ENCODE measurements at regions not wholly inside any gene's neighbourhood (a gene's known extent, or its start where the extent isn't known, plus 50 kb on each side); places are given as distances from the start of the nearest gene placed in this dataset.
A peak's percentile ranks its signal among the peaks of the same experiment; 100 is the strongest.
"Not testable (repeated sequence)": the region's sequence is repeated elsewhere in the genome, so short reads cannot be mapped to it uniquely, and the experiment has no call there.

DNA sequence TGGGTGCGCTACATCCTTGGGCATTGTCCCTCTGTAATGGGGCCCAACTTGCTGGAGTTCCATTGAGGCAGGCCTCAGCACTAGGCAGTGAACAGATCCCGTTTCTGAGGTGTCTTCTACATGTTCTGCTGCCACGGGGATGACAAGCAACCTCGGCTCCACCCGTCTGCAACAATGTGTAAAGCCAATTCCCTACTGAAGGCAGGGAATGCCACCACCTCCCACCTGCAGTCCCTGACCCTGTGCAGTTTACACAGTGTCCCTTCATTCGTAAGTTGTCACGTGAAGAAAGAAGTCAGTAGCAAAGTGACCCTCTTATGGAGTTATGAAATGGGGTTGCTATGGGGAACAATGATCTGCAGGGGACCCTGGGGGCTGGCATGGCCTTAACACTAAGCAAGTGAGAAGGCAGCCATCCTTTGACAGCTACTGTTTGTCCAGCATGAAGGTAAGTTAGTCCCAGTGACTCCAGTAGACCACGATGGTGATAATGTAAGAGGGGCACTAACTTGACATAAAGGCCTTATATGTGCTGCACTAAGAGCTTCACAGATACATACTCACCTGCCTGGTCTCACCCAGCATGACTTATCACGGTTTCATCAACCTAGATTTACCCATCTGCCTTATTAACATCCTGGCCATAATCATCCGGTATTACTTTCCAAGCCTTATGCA is 130.6 kb upstream of the ZSWIM2 start:
- in situ Hi-C loops (cut with HindIII; ENCODE audit: low pct_unique_long_range_greater_than_20kb, low sequenced_read_pairs) = no loop called here
- no peak for DNase-seq (ENCODE audit: low read depth)

DNA sequence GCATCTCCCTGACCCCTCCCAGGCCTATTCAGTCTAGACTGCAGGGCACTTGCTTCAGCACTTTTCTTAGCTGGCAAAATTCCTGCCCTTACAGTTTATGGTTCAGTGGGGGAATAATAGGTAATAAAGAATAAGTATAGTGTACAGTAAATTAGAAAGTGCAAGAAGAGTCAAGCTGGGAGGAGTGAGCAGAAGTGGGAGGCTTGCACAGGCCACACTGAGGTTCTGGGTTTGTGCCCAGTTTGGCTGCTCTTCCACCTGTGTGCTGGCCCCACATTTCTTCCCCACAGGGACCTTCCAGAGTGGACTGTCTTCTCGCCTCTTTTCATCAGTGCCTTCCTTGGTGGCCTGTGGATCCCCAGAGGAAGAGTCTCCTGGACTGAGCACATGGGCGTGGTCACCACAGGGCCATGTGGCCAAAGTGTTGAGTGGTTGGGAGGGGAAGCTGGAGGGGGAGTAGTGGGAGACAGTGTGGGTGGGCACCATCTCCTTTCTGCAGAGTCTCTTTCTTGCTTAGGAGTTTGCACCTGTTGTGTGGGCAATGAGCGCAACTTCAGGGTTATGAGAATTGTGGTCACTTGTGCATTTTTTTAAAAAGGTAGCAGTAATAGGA is 128.6 kb upstream of the ZSWIM2 start:
- no peak for DNase-seq (ENCODE audit: low read depth)
- in situ Hi-C loops (cut with HindIII; ENCODE audit: low pct_unique_long_range_greater_than_20kb, low sequenced_read_pairs) = no loop called here

DNA sequence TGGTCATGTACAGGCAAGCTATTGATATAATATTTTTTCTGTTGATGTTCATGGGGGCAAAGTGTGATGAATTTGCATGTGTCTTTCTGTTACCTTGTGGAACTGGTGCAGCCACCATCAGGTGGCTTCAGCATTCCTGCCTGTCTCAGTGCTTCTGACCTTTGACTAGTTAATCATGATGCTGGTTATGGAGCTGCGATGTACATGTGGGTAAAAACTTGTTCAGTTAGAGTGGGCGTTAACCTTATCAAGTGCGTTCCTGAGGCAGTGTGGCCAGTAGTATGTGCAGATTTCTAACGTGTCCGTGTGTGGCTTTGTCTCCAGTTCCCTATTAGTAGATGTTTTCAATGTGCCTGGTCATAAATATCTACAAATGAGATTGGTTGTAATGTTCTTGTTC is 127.4 kb upstream of the ZSWIM2 start:
- in situ Hi-C loops (cut with HindIII; ENCODE audit: low pct_unique_long_range_greater_than_20kb, low sequenced_read_pairs) = no loop called here
- DNase-seq (ENCODE audit: low read depth) = no peak

DNA sequence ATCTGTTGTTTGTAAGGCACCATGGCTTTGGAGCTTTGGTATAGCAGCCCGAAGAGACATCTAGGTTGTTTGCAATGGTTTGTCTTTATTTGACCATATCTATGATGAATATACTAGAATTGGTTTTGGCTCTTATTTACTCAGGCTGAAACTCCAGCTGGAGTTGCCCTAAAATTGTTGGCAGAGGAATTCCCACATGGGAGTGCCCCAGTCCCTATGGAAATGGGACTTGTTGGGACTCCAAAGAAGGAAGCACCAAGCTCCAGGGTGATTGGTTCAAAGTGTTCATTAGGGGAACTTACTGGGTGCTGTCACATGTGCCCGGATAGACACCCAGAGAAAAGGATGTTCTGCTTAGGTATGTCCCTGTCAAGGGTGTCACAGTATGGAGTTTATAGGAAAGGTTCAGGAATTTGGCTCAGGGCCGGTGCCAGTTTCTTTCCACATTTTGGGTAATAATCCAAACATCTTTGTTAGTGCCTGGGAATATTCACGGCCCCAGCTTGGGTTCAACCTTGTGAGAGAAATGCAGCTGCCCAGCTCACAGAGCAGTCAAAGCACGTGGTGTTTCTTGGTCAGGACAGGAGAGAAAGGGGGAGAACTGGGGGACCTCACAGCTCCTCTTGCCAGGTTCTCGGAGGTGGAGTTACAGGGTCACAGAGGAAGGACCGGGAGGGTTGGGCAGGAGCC is 123.5 kb upstream of the ZSWIM2 start:
- in situ Hi-C loops (cut with HindIII; ENCODE audit: low pct_unique_long_range_greater_than_20kb, low sequenced_read_pairs) = no loop called here

DNA sequence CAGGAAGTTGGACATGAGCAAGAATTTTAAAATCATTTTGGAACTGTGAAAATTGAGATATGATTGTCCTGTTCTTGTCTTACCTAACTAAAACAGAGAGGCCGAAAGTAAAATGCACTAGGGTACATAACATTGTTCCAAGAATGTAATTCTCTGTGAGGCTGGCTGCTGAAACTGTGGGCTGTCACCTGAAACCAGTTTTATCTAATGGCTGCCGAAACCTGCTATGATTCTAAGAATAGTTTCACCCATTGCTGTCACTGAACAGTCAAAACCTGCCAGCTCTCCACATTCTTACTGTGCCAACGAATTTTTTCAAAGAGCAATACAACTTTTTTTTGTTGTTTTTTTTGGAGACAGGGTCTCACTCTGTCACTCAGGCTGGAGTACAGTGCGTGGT is 119.3 kb upstream of the ZSWIM2 start:
- in situ Hi-C loops (cut with HindIII; ENCODE audit: low pct_unique_long_range_greater_than_20kb, low sequenced_read_pairs) = no loop called here
- DNase-seq (ENCODE audit: low read depth) = no peak

More for the DNA sequence above, 123.5 kb upstream of the ZSWIM2 start:
- no peak for DNase-seq (ENCODE audit: low read depth)

DNA sequence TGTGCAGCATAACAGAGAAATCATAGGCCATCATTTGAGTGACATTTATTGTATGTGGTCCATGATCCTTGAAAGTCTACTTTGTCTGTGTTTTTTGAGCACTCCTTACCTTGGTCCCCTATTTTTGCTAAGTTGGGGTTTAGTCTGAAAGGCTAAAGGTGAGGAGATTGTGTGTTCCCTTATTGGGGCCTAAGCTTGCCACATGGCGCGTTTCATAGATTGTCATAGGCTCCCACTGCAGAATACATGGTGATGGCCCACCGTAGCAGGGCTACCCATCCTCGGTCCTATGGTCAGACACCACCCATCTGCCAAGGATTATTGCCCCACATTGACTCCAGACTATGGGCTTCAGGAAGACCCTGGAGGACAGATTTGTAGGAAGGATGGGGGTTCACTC is 117.0 kb upstream of the ZSWIM2 start:
- DNase-seq (ENCODE audit: low read depth) = no peak
- in situ Hi-C loops (cut with HindIII; ENCODE audit: low pct_unique_long_range_greater_than_20kb, low sequenced_read_pairs) = no loop called here

DNA sequence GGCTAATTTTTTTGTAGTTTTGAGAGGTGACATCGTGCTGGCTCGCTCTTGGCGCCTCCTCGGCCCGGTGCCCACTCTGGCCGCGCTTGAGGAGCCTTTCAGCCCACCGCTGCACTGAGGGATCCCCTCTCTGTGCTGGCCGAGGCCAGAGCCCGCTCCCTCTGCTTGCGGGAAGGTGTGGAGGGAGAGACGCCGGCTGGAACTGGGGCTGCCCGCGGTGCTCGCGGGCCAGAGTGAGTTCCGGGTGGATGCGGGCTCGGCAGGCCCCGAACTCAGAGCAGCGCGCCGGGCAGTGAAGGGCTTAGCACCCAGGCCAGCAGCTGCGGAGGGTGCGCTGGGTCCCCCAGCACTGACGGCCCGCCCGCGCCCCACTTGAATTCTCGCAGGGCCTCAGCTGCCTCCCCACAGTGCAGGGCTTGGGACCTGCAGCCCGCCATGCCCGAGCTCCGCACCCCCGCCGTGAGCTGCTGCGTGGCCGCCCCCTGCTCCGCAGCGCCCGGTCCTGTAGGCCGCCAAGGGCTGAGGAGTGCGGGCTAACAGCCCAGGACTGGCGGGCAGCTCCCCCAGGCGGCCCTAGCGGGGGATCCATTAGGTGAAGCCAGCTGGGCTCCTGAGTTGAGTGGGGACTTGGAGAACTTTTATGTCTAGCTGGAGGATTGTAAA is 113.2 kb upstream of the ZSWIM2 start:
- in situ Hi-C loops (cut with HindIII; ENCODE audit: low pct_unique_long_range_greater_than_20kb, low sequenced_read_pairs) = no loop called here

DNA sequence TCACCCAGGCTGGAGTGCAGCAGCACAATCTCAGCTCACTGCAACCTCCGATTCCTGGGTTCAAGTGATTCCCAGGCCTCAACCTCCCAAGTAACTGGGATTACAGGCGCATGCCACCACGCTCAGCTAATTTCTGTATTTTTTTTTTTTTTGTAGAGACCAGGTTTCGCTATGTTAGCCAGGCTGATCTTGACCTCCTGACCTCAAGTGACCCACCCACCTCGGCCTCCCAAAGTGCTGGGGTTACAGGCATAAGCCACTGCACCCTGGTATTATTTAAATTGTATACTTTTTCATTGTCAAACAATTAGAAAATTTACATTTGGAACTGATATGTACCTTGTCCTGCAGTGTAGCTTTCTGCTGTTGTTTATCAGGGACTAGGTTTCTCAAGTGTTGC is 111.3 kb upstream of the ZSWIM2 start:
- in situ Hi-C loops (cut with HindIII; ENCODE audit: low pct_unique_long_range_greater_than_20kb, low sequenced_read_pairs); DNase-seq (ENCODE audit: low read depth): not testable (repeated sequence)

More for the DNA sequence above, 113.2 kb upstream of the ZSWIM2 start:
- DNase-seq (ENCODE audit: low read depth) = no peak

DNA sequence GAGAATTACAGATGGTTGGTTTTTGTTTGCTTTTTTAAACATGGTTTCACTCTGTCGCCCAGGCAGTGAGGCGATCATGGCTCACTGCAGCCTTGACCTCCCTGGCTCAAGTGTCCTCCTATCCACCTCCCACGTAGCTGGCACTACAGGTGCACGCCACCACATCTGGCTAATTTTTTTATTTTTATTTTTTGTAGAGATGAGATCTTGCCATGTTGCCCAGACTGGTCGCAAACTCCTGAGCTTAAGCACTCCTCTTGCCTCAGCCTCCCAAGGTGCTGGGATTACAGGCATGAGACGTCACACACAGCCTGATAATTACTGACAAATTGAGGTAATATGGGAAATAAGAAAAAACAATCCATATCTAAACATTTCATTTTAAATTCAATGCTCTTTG is 110.5 kb upstream of the ZSWIM2 start:
- in situ Hi-C loops (cut with HindIII; ENCODE audit: low pct_unique_long_range_greater_than_20kb, low sequenced_read_pairs) = no loop called here
- no peak for DNase-seq (ENCODE audit: low read depth)

DNA sequence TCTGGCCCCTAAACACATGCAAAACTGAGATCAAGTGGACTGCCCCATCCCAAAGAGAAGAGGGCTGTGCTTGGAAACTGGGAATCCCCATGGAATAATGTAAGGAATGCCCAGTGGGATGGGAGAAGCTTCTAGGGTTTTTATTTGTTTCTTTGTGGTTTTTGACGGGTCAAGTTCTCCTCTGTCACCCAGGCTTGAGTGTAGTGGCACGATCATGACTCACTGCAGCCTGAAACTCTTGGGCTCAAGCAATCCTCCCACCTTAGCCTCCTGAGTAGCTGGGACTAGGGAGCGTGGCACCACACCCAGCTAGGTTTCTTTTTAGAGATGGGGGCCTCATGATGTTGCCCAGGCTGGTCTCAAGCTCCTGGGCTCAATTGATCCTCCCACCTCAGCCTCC is 101.7 kb upstream of the ZSWIM2 start:
- peak; percentile 22 for DNase-seq (ENCODE audit: low read depth)
- in situ Hi-C loops (cut with HindIII; ENCODE audit: low pct_unique_long_range_greater_than_20kb, low sequenced_read_pairs) = no loop called here

DNA sequence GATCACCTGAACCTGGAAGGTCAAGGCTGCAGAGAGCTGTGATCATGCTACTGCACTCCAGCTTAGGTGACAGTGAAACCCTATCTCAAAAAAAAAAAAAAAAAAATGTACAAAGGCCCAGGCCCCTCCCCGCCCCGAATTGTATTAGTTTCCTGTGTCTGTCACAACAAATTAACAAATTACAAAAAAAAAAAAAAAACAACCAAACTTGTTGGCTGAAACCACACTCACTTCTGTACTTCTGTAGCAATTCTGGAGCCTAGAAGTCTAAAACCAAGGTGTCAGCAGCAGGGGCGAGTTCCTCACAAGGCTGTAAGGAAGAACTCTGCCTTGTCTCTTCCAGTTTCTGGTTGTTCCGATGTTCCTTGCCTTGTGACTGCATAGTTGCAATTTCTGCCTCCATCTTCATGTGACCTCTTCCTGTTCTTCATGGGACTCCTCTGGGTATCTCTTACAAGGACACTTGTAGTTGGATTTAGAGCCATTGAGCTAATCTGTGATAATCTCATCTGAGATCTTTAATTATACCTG is 100.8 kb upstream of the ZSWIM2 start:
- DNase-seq (ENCODE audit: low read depth) = no peak
- in situ Hi-C loops (cut with HindIII; ENCODE audit: low pct_unique_long_range_greater_than_20kb, low sequenced_read_pairs) = no loop called here

DNA sequence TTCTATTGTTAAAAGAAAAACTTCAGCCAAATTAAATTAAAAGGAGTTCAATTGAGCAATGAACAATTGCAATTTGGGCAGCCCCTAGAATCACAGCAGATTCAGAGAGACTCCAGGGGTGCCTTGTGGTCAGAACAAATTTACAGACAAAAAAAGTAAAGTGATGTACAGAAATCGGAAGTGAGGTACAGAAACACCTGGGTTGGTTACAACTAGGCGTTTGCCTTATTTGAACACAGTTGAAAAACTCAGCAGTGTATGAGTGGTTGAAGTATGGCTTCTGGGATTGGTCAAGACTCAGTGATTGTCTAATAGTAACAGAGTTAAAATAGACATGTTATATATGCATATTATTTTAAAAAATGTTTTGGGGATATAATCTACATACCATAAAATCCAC is 98.5 kb upstream of the ZSWIM2 start:
- in situ Hi-C loops (cut with HindIII; ENCODE audit: low pct_unique_long_range_greater_than_20kb, low sequenced_read_pairs) = no loop called here
- DNase-seq (ENCODE audit: low read depth) = no peak

DNA sequence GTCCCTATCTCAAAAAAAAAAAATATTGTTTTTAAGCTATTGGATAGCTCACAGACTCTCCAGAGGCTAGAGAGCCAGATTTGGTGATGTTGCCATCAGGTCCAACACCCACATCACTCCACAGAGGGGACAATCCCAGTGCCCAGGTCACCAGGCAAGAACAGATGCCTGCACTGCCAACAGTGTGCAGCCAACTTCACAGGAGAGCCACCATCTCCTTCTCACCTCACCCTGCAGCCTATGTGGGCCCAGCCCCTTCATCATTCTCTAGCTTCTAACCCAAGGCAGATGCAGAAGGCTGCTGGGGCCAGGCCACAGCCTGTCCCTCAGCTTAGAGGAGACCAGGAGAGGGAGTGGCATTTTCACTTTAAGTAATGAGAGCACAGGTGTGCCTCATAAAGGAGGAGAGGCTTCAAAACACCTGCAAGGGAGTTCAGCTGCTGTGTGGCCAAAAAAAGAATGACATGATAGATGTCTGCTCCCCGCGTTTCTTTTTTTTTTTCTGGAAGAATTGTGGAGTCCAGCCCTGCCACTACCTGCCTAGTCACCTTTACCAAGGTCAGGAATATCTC is 98.0 kb upstream of the ZSWIM2 start:
- in situ Hi-C loops (cut with HindIII; ENCODE audit: low pct_unique_long_range_greater_than_20kb, low sequenced_read_pairs) = no loop called here
- no peak for DNase-seq (ENCODE audit: low read depth)

DNA sequence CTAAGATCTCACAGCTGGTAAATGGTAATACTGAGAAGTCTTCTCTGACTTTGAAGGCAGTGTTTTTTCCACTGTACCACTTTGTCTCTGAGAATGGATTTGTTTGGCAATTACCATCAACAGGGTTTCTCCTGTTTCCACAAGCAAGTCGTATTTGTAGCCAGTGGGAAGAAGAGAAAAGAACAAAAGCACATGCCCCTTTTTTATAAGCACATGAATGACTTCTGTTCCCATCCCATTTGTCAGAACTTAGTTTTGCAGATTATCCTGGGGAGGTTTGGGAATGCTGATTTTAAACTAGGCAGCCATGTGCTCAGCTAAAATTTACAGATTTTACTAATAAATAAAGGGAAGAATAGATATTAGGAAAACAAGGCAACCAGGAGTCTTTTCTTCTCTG is 92.9 kb upstream of the ZSWIM2 start:
- in situ Hi-C loops (cut with HindIII; ENCODE audit: low pct_unique_long_range_greater_than_20kb, low sequenced_read_pairs) = no loop called here
- no peak for DNase-seq (ENCODE audit: low read depth)

DNA sequence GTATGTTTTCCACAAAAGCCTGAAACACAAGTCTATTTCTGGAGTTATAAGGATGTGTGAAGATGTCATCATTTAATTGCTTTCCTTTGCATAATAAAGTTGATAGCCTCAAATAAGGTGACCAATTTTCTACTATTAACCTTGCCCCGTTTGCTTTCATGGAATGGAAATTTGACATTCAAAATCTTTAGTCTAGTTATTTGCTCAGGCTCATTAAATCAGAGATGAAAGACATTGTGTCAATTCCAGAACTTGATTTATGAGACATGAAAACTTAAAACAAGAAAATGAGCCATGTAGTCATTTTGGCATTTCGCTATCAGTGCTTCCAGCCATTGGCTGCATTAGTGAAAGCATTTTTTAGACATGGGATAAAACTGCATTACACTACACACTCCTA is 91.5 kb upstream of the ZSWIM2 start:
- DNase-seq (ENCODE audit: low read depth) = no peak
- in situ Hi-C loops (cut with HindIII; ENCODE audit: low pct_unique_long_range_greater_than_20kb, low sequenced_read_pairs) = no loop called here

DNA sequence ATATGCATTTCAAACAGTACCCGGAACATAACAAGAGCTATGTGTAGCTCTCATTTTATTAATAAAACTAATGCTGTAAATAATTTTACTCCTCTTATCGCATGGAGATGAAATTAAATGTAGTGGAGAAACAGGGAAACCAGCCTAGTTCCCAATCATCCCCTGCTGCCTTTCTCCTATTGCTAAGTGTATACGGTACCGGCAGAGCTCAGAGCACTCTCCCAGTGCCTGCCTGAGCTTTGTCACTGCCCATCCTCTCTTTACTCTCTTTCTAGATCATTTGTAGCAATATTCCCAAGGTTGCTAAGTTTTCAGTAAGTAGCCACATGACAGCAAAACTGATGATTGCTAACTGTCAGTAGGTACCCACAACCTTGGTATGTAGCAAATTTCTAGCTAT is 85.5 kb upstream of the ZSWIM2 start:
- in situ Hi-C loops (cut with HindIII; ENCODE audit: low pct_unique_long_range_greater_than_20kb, low sequenced_read_pairs) = no loop called here

DNA sequence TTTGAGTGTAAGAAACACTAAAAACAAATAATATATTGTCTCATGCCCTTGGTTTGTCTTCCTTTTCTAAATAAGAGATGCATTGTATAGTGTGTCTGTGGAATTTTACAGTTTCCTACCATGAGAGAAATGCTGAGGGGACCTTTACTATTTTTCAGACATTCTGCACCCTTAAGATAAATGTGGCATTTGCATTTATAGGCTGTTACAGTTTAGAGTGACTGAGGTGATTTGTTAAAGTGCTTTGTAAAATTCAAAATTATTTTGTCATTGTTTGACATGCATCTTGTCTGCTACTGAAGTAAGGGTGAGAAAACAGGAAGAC is 78.9 kb upstream of the ZSWIM2 start:
- in situ Hi-C loops (cut with HindIII; ENCODE audit: low pct_unique_long_range_greater_than_20kb, low sequenced_read_pairs) = no loop called here
- no peak for DNase-seq (ENCODE audit: low read depth)

More for the DNA sequence above, 85.5 kb upstream of the ZSWIM2 start:
- DNase-seq (ENCODE audit: low read depth) = no peak

DNA sequence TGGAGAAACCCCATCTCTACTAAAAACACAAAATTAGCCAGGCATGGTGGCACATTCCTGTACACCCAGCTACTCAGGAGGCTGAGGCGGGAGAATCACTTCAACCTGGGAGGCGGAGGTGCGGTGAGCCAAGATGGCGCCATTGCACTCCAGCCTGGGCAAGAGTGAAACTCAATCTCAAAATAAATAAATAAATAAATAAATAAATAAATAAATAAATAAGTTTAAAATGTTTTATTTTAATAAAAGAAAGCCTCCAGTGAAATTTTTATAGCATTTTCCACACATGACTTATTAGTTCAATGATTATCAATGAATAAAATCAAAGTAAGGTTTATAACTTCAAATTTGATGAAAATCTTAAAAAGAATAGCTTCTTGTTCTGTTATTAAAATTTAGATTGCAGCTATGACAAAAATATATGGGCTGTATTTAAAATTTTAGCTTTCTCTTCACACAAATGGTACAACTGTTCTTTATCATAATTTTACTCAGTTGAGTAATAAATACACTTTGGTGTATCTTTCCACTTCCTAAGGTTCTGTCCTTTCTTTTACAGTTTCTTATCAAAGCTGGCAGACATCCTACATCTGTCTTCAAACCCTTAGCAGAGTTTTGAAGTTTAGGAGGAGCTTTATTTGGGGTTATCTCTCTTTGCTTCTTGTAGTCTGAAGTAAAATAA is 78.4 kb upstream of the ZSWIM2 start:
- in situ Hi-C loops (cut with HindIII; ENCODE audit: low pct_unique_long_range_greater_than_20kb, low sequenced_read_pairs) = no loop called here
- no peak for DNase-seq (ENCODE audit: low read depth)

Data from Caki2 (cell line).